Subcutaneous abdominal adipose tissue (tissue), 5 donors: ENCODE measurements at regions not wholly inside any gene's neighbourhood (a gene's known extent, or its start where the extent isn't known, plus 50 kb on each side); places are given as distances from the start of the nearest gene placed in this dataset.

Source experiments
- H3K27ac ChIP-seq: one replicate; pipeline ENCODE4 v1.7.0; 2013; ENCODE audit warnings: low read depth, mild to moderate bottlenecking, inconsistent platforms, low read length, moderate library complexity
- H3K27me3 ChIP-seq, 5 donors: one replicate each; pipeline ENCODE4 v1.7.0; 2013; ENCODE audit warnings: low read length in 5 of 5, inconsistent platforms in 1 of 5; ENCODE audit not compliant: control insufficient read depth in 5 of 5, insufficient read depth in 4 of 5
- H3K36me3 ChIP-seq, 5 donors: one replicate each; pipeline ENCODE4 v1.7.0; 2013; ENCODE audit warnings: low read length in 5 of 5; ENCODE audit not compliant: control insufficient read depth in 5 of 5, insufficient read depth in 5 of 5
- H3K4me1 ChIP-seq, 5 donors: one replicate each; pipeline ENCODE4 v1.7.0; 2013; ENCODE audit warnings: low read length in 5 of 5, mild to moderate bottlenecking in 3 of 5, moderate library complexity in 1 of 5; ENCODE audit not compliant: control insufficient read depth in 5 of 5, insufficient read depth in 5 of 5
- H3K4me3 ChIP-seq, 5 donors: one replicate each; pipeline ENCODE4 v1.7.0; 2013; ENCODE audit warnings: low read length in 5 of 5, low read depth in 1 of 5
- H3K9ac ChIP-seq, 5 donors: one replicate each; pipeline ENCODE4 v1.7.0; 2013; ENCODE audit warnings: low read length in 5 of 5, mild to moderate bottlenecking in 4 of 5, moderate library complexity in 3 of 5
- H3K9me3 ChIP-seq, 5 donors: one replicate each; pipeline ENCODE4 v1.7.0; 2013; ENCODE audit warnings: low read length in 5 of 5; ENCODE audit not compliant: control insufficient read depth in 5 of 5
- donor health status: healthy.
- donor health status: healthy.
- donor health status: healthy.
- donor health status: healthy.
- donor health status: healthy.

GRCh38 chr7:41007351-41007751, 695.5 kb downstream of the INHBA start:
- Histone ChIP-seq H3K9me3 (no peaks in the 10 kb centered on the region), H3K27me3 (no peaks in the 10 kb centered on the region), H3K9ac (no peak overlapping the region), H3K4me3 (no peak overlapping the region), H3K27ac (no peak overlapping the region), H3K36me3 (no peaks in the 10 kb centered on the region), H3K4me1 (peaks cover 0 to 16% (median 11%) of the 10 kb centered on the region in 5 donors)

- Histone ChIP-seq H3K27me3 (no peaks in the 10 kb centered on the region), H3K36me3 (no peaks in the 10 kb centered on the region), H3K27ac (no peak overlapping the region), H3K4me1 (peaks cover 0 to 16% (median 11%) of the 10 kb centered on the region in 5 donors), H3K9ac (no peak overlapping the region), H3K4me3 (no peak overlapping the region), H3K9me3 (peaks cover 0 to 2% (median 0%) of the 10 kb centered on the region in 5 donors)
These were observed 696.4 kb downstream of the INHBA start for GRCh38 chr7:41006306-41006995.

DNA sequence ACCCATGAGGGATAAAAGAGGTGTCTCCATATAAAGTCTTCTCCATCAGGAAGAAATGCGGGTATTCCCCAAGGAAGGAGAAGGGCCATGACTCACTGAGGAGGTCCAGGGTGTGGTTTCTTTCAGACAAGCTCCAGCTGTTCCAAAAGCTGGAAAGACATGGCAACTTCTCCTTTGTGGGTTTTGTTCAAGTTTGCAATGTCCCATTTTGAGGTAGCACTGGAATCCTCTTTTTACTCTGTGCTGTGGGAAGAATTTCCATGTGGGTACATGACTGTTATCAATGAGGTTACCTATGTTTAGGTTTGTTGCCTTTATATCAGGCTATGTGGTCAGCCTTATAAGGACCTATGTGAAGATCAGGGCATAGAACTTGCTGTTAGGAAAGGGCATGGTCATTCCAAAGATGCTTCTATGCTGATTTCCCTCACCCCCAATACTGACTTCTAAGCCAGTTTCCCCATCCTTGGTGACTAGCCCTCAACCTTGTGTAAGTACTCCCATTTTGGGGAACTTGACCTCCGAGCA, 697.5 kb downstream of the INHBA start:
- Histone ChIP-seq H3K36me3 (no peaks in the 10 kb centered on the region), H3K9ac (no peak overlapping the region), H3K9me3 (peaks cover 0 to 5% (median 0%) of the 10 kb centered on the region in 5 donors), H3K4me1 (peaks cover 0 to 10% (median 6%) of the 10 kb centered on the region in 5 donors), H3K27ac (no peak overlapping the region), H3K27me3 (no peaks in the 10 kb centered on the region), H3K4me3 (no peak overlapping the region)

DNA sequence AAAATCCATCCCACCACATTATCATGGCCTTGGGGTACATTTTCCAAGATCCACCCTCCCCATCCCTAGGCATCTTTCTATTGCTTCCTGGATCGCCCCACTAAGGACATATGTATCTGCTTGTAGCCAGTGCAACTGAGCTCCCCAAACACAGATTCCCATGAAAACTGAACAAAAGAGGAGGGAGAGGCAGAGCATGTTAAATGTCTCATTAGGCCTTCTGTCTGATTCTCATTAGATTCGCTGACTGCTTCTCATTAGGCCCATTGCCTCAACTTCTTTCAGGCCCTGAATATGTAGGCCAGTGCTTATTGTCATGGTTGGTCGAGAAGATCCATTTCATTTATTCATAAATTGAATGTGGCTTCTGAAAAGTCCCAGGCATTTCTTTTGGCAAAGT, 698.9 kb downstream of the INHBA start:
- H3K4me3 ChIP-seq: no peak overlapping the region
- H3K27me3 ChIP-seq: no peaks in the 10 kb centered on the region
- no peak overlapping the region for H3K27ac ChIP-seq
- no peaks in the 10 kb centered on the region for H3K36me3 ChIP-seq
- no peak overlapping the region for H3K9ac ChIP-seq
- H3K9me3 ChIP-seq: peaks cover 0 to 5% (median 0%) of the 10 kb centered on the region in 5 donors
- peaks cover 0 to 10% (median 6%) of the 10 kb centered on the region in 5 donors for H3K4me1 ChIP-seq

- no peaks in the 10 kb centered on the region for H3K27me3 ChIP-seq
- H3K4me1 ChIP-seq: peaks cover 0 to 10% (median 6%) of the 10 kb centered on the region in 5 donors
- no peaks in the 10 kb centered on the region for H3K36me3 ChIP-seq
- H3K4me3 ChIP-seq: no peak overlapping the region
- H3K9ac ChIP-seq: no peak overlapping the region
- H3K27ac ChIP-seq: no peak overlapping the region
- H3K9me3 ChIP-seq: peaks cover 0 to 5% (median 0%) of the 10 kb centered on the region in 5 donors
These were observed 699.3 kb downstream of the INHBA start for GRCh38 chr7:41003611-41003940.

- H3K9me3 ChIP-seq: peaks cover 0 to 5% (median 0%) of the 10 kb centered on the region in 5 donors
- H3K4me1 ChIP-seq: peaks cover 0 to 10% (median 6%) of the 10 kb centered on the region in 5 donors
- no peak overlapping the region for H3K4me3 ChIP-seq
- no peak overlapping the region for H3K27ac ChIP-seq
- H3K27me3 ChIP-seq: no peaks in the 10 kb centered on the region
- H3K36me3 ChIP-seq: no peaks in the 10 kb centered on the region
- H3K9ac ChIP-seq: no peak overlapping the region
These were observed 699.9 kb downstream of the INHBA start for GRCh38 chr7:41002741-41003610.

- Histone ChIP-seq H3K4me1 (peaks cover 0 to 7% (median 0%) of the 10 kb centered on the region in 5 donors), H3K9ac (no peak overlapping the region), H3K27ac (no peak overlapping the region), H3K4me3 (no peak overlapping the region), H3K36me3 (no peaks in the 10 kb centered on the region), H3K9me3 (peaks cover 0 to 5% (median 0%) of the 10 kb centered on the region in 5 donors), H3K27me3 (no peaks in the 10 kb centered on the region)
These were observed 702.8 kb downstream of the INHBA start for GRCh38 chr7:41000042-41000441.

- H3K4me3 ChIP-seq: no peak overlapping the region
- peaks cover 0 to 4% (median 0%) of the 10 kb centered on the region in 5 donors for H3K4me1 ChIP-seq
- no peaks in the 10 kb centered on the region for H3K27me3 ChIP-seq
- peaks cover 0 to under 1% (median 0%) of the 10 kb centered on the region in 5 donors for H3K9me3 ChIP-seq
- no peak overlapping the region for H3K9ac ChIP-seq
- H3K36me3 ChIP-seq: no peaks in the 10 kb centered on the region
- no peak overlapping the region for H3K27ac ChIP-seq
These were observed 706.6 kb downstream of the INHBA start for GRCh38 chr7:40996233-40996677.

DNA sequence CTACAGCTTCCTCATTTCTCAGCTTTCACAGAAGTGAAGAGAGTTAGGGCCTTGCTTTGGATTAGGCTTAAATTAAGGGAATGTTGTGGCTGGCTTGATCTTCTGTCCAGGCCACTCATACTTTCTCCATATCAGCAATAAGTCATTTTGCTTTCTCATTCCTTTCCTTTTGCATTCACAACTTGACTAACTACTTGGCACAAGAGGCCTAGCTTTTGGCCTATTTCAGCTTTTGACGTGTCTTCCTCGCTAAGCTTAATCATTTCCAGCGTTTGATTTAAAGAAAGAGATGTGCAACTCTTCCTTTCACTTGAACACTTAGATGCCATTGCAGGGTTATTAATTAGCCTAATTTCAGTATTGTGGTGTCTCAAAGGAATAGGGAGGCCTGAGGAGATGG, 712.0 kb downstream of the INHBA start:
- Histone ChIP-seq H3K9ac (no peak overlapping the region), H3K9me3 (no peaks in the 10 kb centered on the region), H3K4me3 (no peak overlapping the region), H3K27me3 (no peaks in the 10 kb centered on the region), H3K4me1 (peaks cover 0 to 12% (median 3%) of the 10 kb centered on the region in 5 donors), H3K27ac (peak overlapping the region; percentile 32), H3K36me3 (no peaks in the 10 kb centered on the region)

GRCh38 chr7:40987571-40987970, 715.3 kb downstream of the INHBA start:
- H3K36me3 ChIP-seq: no peaks in the 10 kb centered on the region
- H3K27me3 ChIP-seq: no peaks in the 10 kb centered on the region

More at GRCh38 chr7:40987571-40987970, 715.3 kb downstream of the INHBA start:
- Histone ChIP-seq H3K4me1 (peaks cover 0 to 12% (median 3%) of the 10 kb centered on the region in 5 donors), H3K27ac (no peak overlapping the region), H3K9me3 (no peaks in the 10 kb centered on the region), H3K9ac (no peak overlapping the region), H3K4me3 (no peak overlapping the region)
